ENCODE measurements at regions not wholly inside any gene's neighbourhood (a gene's known extent, or its start where the extent isn't known, plus 50 kb on each side); places are given as distances from the start of the nearest gene placed in this dataset.

DNA sequence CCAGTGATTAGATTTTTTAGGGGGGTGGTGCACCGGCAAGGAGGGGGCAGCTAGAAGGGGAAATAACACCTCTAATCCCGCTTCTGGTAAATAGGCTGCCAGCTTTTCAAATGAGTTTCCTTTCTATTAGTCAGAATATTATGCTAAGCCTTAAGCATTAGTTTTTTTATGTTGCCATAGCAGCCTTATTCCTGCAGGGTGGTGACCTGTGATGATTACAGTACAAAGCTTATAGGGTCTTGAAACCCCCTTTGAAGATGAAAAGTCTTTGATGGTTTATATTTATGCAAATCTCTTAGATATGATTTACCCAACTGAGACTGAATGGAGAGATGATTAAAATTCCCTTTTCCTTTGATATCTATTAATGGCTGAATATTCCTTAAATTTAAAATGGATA, 109.8 kb downstream of the ZIC5 start:
- no peak for DNase-seq

DNA sequence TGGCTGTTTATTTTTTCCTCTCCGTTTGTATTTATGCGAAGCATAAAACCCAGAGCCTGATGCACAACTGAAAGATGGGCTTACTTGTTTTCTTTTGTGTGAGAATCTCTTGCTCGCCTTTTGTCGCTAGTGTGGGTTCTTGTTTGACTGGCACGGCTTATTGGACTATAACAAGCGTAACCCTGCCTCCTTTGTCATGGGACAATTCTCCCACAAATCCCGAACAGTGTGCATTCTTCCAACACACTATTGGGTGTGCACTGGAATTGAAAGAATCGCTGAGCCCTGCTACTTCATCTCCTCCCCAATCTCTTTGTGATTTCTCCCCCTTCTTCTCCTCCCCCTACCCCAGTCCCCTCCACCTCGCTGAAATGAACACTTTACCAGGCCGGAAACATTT, 110.8 kb downstream of the ZIC5 start:
- no peak for DNase-seq

DNA sequence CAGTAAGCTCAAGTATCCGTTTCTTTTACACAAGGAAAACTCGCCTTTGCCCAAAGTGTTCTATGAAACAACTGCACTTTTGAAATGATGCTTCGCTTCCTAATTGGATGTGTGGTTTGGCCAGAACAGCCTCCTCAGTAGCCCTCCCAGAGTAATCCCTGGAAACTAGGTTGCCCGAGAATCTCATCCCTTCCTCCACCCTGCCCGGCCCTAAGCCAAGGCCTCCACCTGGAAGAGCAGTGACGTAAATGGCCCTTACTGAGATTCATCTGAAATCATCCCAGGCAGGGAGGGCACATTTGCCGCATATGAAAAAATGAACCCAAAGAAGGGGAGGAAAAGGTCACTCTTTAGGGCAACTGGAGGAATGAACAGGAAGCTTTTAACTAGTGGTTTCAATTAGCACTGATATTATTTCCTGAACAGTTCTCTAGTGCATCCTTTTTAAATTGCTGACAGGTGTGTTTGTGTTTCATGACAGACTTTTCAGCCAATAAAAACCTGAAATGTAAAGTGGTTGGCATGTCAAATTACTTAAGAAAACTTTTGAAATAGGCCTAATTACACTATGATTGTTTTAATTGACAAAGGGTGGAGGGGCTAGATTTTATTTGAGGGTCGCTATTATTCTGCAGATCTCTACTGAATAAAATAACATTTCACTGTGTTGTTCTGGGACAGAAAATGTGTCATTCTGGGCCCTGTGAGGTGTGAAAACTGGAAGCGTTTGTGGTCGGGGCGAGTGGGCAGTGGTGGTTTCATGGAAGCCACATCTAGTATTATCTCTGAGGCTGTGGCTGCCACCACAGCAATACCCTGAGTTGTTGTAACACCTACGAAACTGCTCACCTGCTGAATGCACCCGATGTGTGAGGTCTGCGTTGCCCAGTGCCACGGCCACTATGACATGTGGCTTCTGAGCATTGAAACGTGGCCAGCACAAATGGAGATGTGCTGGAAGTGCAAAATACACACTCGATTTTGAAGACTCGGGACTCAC, 112.1 kb downstream of the ZIC5 start:
- peak in 1 of 58 donors; percentile 11 for DNase-seq

DNA sequence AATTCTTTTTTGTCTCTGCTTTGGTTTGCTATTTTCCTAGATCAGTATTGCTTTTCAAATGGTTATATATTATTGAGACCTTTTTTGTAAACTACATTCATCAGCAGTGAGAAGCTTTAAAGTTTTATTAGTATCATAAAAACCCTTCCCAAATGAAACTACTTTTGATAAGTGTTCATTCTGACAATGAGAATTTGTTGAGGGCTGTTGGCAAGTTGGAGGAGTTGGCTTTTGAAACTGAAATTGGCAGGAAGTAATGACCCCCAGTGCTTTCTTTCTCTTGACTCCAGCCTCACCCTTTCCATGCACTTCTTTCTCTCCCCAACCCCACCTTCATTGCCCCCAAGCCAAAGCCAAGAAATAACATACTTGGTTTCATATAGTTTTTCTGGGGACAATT, 113.8 kb downstream of the ZIC5 start:
- no peak for DNase-seq

DNA sequence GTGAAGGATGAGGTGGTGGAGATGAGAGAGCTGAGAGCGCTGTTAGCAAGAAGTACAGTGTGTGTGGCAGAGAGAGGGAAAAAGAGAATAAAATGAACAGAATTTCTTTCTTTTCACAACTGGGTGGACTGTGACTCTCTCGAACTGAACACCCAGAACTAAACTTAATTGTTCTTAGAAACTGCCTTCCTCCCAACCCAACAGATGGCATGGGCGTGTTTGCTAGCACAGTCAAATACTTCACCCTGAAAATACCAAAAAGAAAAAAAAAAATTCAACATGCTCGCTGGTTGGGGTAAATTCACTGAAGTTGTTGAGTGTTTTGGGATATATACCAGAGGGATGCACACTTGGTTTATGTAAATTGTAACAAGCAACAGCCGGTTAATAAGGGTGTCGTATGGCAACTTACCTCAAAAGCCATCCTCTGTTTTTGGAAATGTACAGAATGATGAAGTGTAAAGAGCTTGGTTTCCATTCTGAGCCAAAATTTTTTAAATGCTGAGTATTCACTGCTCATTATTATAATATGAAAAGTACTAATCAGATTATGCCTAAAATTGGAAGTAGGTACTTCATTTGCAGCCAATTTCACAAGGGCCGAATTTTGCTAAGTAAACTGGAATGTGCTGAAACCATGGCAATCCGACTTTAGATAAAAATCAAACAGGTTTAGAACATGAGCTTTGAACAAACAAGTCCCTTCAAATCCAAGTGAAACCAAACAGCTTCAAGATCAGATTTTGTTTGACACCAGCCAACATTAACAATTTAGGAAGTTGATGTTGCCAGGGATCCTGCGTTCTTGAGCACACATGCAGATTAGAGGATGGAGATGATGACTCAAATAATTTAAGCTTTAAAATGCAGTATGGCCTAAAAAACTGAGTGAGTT, 115.8 kb downstream of the ZIC5 start:
- DNase-seq: no peak

DNA sequence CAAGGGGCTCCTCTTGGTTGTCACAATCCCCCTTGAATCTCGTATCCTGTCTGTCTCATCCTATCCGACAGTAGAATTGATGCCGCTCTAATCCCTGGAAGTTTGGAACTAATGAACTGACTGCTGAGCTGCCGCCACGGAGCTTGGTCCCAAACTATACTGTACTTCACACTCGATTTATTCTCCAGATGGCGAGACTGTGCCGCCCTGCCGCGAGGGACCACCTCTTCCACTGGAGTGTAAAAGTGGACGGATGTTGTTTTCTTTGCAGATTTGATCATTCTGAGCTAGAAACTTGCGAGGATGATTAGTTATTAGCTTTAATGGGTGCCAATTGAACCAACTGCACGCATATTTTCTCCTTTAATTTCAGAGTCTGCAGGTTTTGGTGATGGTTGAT, 117.2 kb downstream of the ZIC5 start:
- no peak for DNase-seq

DNA sequence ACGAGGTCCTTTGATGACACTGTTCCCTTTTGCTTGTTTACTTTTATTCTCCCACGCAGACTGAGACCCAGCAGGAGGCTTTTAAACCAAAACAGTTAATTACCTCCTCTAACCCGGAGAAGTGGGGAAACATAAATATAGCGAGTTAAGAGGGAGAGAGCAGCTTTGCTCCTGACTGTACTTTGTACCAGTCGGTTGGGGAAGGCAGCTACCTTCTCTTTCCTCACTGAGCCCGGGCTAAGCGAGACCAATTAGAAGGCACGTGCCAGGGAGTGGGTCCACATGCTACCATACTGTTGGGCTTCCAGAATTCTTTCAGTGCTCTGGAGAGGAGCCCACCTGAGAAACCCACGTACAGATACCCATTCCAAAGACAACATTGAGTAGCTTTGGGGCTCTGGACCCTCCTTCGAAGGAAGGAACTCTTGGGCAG, 124.2 kb downstream of the ZIC5 start:
- DNase-seq: no peak

DNA sequence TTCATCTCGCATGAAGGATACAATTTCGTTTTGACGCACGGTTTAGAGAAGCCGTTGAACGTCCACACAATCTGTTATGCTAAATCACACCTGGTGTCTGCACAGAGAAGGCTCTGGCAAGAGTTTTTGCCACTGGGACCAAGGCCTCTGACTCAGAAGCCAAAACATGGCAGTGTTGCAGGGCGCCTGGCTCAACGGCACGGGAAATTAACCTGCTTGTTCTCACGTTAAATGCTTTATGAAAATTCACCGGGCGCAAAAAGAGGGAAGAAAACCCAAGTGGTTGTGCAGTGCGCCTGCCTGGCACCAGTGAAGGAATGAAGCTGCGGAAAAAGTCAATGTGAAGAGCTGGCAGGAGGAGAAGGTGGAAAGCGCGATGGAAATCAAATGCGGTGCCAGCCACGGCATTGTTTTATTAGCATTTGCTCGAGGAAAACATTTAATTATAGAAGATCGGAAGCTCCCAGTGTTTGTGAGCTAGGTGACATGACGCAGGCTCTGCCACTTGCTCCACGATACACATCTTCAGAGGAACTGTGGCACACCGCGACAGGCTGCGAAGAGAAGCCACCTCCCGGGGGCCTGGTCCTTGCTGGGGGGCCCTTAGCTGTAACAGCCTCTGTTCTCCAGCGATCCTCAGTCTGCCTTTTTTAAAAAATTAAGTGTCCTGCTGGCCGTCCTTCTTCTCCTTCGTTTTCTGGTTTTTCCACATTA, 126.2 kb downstream of the ZIC5 start:
- no peak for DNase-seq

DNA sequence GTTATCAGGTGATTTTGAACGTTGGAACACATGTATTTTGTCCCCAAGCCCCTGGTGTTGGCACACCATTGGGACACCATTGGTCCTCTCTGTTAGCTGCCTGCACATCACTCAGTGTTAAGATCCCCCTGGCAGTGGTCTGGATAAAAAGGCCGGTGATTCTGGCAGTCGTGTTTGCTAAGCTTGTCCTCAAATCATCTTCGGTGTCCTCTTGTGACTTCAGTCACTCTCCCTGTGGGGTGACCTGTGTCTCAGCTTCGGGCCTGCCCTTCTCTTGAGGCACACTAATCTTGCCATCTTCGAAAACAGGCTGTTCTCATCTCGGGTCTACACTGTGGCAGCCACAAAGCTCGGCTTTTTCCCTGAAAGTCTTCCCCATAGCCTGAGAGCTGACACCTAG, 127.1 kb downstream of the ZIC5 start:
- no peak for DNase-seq

DNA sequence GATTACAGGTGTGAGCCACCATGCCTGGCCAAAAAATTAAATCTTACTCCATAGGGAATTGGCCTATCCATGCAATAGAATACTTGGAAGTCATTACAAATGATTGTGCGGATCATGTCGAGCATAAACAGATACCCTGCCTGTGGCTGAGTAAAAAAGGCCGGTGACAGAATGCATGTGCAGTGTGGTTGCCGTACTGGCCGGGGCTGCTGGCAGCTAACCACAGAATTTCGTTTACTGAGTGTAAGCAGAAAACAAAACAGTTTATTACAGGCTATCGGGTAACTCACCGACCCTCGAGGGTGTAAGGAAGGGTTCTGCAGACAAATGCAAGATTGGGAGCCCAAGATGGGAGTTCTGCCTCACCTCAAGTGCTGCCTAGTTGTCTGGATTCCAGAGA, 127.7 kb downstream of the ZIC5 start:
- DNase-seq: no peak

DNA sequence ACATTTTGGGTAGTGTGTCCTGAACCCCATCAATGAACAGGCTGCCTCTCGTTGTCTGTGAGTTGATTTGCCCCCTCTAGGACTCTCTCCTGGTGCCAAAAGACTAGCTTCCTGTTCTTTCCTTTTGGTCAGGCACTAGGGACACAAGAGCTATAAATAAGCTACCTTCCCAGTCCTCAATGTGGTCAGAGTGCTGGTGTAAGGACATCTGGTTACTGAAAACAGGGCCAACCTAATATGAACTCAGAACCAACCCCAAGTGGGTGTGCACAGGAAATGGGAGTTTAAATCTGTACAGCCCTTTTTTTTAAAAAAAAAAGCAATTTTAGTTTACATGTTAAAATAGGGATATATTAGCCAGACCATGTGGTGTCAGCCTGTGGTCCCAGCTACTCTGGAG, 129.2 kb downstream of the ZIC5 start:
- DNase-seq: no peak

DNA sequence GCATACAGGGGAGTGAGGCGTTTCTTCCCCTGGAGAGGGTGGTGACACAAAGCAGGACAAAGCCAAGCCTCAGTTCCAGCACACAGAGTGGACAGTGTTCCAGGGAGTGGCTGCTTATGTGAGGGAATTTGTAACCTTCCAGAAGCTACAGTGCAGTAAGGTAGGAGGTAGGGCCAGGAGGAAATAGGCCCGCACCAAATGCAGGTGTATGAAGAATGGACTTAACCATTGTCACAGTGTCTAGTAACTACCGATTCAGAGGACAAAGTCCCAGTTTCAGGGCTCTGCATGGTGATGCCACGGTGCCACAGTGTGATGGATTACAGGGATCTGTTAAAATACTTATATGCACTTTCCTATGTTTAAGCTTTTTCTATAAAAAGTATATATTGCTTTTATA, 135.3 kb downstream of the ZIC5 start:
- no peak for DNase-seq

DNA sequence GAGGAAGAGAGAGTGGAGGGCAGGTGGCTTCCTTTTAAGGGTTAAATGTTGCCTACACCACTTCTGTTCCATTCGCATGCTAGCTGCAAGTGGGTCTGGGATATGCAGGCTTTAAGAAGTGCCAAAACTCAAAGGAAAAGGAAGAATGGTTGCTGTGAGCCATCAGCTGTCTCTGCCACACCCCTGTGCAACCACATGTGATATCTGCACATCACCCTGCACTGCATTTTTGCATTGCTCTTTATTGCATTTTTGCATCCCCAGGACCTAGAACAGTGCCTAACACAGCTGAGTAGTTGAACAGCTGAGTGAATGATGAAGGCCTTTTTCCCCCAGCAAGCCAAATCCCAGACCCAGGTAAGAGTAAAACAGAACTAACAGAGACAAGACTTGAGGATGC, 136.1 kb downstream of the ZIC5 start:
- no peak for DNase-seq

DNA sequence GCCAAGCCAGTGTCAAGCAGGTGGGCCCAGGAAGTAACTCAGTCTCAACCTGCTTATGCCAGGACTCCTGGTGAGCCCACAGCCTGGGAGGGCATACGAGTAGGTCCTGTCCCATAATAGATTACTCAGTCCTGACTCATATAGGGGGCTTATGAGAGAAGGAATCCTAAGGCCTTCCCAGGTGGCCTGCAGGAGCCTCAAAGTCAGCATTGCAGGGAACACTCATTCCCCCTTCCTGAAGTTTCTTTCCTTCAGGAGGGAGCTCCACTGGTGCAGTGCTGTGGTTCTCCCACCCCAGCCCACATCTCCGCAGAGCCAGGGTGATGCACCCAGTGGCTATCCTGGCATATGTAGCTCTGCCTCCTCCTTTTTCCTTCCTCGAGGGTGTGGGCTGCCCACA, 137.3 kb downstream of the ZIC5 start:
- DNase-seq: no peak

DNA sequence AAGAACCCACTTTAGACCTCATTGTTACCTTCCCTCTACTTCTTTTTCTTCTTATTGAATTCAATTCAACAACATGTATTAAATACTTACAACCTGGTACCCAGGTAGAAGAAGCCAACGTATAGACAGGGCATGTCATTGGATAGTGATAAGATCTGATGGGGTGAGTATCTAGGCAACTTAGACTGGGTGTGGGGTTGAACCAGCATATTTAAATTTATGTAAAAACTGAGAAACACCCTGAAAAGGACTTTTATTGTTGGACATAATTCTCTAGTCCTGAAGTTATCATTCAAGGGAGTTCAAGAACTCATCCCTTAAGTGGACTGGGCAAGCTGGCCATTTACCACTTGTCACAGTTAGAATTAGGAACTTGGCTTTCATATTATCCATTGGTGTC, 139.2 kb downstream of the ZIC5 start:
- DNase-seq: no peak

DNA sequence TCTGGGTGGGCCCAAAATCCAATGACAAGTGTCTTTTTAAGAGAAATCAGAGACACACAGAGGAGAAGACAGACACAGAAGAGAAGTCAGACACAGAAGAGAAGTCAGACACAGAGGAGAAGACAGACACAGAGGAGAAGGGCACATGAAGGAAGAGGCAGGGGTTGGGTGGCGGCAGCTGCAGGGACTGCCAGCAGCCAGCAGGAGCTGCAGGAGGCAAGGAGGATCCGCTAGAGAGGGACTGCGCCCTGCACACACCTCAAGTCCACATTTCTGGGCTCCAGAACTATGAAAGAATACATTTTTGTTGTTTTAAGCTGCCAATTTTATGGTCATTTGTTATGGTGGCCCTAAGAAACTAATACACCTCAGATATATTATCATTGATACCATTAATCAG, 140.6 kb downstream of the ZIC5 start:
- no peak for DNase-seq

DNA sequence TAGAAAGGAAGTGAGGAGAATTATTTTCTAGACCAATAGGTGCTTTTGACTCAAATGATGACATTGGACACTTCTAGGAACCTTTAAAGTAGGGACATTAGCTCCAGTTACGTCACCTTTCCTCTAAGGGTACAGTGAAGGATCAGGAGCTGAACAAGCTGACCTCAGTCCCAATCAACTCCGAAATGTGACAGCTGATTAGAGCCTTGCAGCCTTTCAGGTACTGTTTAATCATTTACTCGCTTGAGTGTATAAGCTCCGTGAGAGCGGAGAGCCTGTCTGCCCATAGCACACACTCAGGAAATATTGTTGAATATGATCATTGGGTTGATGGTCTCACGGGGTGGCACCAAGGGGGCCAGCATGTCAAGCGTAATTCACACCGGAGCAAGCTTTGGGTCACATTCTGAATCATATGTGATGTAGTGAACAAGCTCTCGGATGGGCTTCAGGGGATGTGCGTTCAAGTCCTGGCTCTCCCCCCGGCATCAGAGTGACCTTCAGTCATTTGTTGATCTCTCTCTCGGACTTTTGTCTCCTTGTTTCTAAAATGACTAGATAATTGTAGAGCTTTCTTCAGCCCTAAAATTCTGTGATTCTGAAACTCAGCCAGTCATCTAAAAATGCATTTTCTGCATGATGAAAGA, 141.9 kb downstream of the ZIC5 start:
- no peak for DNase-seq

DNA sequence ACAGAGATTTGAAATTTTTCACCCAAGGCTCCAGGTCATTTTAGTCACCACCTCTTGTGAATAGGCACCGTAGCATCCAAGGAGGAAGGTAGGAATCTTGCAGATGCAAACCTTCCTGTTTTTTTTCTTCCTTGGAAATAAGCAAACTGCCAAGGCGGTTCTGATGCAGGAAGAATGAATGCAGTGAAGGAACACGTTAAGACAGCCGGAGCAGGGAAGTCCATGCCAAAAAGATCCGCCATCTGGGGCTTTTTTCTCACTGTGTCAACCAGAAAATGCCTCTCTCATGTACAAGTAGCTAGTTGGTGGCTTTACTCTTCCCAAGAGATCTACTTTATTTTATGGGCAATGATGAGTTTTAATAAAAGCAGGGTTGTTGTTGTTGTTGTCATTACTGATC, 142.4 kb downstream of the ZIC5 start:
- peak in 3 of 58 donors; percentile 7 to 15 (median 9) for DNase-seq

DNA sequence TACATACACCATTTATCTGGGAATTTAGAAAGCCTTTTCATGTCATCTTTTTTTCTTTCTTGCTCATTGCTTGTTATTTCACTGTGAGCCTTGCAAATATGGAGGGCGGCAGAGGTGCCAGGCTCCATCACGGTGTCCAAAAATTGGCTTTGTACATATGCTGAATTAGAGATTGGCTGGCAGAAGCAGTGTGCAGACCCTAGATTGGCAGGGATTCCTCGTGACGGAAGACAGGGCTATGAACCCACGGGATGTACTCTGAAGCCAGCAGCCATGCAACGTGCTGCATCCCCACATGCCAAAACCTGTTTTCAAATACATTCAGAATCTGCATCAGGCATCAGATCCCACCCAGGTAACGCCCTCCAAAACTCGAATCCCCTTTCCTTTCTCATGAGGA, 142.8 kb downstream of the ZIC5 start:
- DNase-seq: no peak

DNA sequence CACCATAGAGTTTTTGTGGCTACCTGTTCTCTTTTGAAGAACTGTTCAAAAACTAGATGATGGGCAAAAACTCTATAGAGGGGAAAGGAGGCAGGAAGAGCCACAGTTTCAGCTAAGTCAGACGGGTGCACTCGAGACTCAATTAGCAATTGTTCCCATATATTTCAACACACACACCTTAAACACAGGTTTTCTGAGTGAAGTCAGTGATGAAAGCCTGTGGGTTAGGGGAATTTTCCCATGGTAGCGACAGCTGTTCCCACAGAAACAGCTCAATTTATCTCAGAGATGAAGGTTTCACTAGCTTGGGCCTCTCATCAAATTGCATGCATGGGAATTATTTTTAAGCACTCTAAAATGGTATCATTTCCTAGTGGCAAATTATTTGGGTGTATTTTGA, 143.4 kb downstream of the ZIC5 start:
- no peak for DNase-seq
